ENCODE measurements at regions not wholly inside any gene's neighbourhood (a gene's known extent, or its start where the extent isn't known, plus 50 kb on each side); places are given as distances from the start of the nearest gene placed in this dataset.

- no peak for DNase-seq
These were observed 63.8 kb downstream of the MRPL46 start for GRCh38 chr15:88403351-88403791.

GRCh38 chr15:88401996-88402656, 65.1 kb downstream of the MRPL46 start:
- DNase-seq: no peak

GRCh38 chr15:88401251-88401995, 65.8 kb downstream of the MRPL46 start:
- no peak for DNase-seq

- DNase-seq: no peak
These were observed 66.5 kb downstream of the MRPL46 start for GRCh38 chr15:88400591-88401250.

GRCh38 chr15:88400084-88400483, 67.1 kb downstream of the MRPL46 start:
- no peak for DNase-seq

- no peak for DNase-seq
These were observed 68.0 kb downstream of the MRPL46 start for GRCh38 chr15:88399021-88399685.

- no peak for DNase-seq
These were observed 69.2 kb downstream of the MRPL46 start for GRCh38 chr15:88398011-88398410.

- no peak for DNase-seq
These were observed 69.7 kb downstream of the MRPL46 start for GRCh38 chr15:88397506-88397905.

- DNase-seq: no peak
These were observed 71.1 kb downstream of the MRPL46 start for GRCh38 chr15:88395872-88396781.

- DNase-seq: no peak
These were observed 71.9 kb downstream of the MRPL46 start for GRCh38 chr15:88395241-88395640.

GRCh38 chr15:88394553-88395145, 72.5 kb downstream of the MRPL46 start:
- no peak for DNase-seq

GRCh38 chr15:88393719-88394519, 73.3 kb downstream of the MRPL46 start:
- DNase-seq: no peak

- DNase-seq: no peak
These were observed 75.5 kb downstream of the MRPL46 start for GRCh38 chr15:88391700-88392099.

GRCh38 chr15:88391006-88391405, 76.2 kb downstream of the MRPL46 start:
- DNase-seq: no peak

GRCh38 chr15:88390164-88390901, 76.9 kb downstream of the MRPL46 start:
- no peak for DNase-seq

GRCh38 chr15:88389120-88389519, 78.1 kb downstream of the MRPL46 start:
- no peak for DNase-seq

- DNase-seq: no peak
These were observed 78.5 kb downstream of the MRPL46 start for GRCh38 chr15:88388686-88389085.

GRCh38 chr15:88385078-88385700, 82.0 kb downstream of the MRPL46 start:
- DNase-seq: no peak

GRCh38 chr15:88383354-88383753, 83.8 kb downstream of the MRPL46 start:
- DNase-seq: no peak

- DNase-seq: no peak
These were observed 84.7 kb downstream of the MRPL46 start for GRCh38 chr15:88382482-88382983.

All from 8988T (cell line).